Vagina (tissue), 2 donors: ENCODE measurements at regions not wholly inside any gene's neighbourhood (a gene's known extent, or its start where the extent isn't known, plus 50 kb on each side); places are given as distances from the start of the nearest gene placed in this dataset.
"Not testable (repeated sequence)": the region's sequence is repeated elsewhere in the genome, so short reads cannot be mapped to it uniquely, and the experiment has no call there.

ENCODE experiments used
- DNase-seq, 2 donors: peaks; one replicate each; pipeline ENCODE4 v3.0.0-alpha.2; 2017; ENCODE audit errors: extremely low spot score in 2 of 2
- H3K27ac ChIP-seq: fragments of 200-600 bp; sonication (generic); one replicate; pipeline ENCODE4 v1.5.1; 2019
- H3K27me3 ChIP-seq: fragments of 200-600 bp; sonication (generic); one replicate; pipeline ENCODE4 v1.5.1; 2019
- H3K36me3 ChIP-seq, 2 donors: fragments of 200-600 bp; sonication (generic); one replicate each; pipeline ENCODE4 v1.5.1; 2017 to 2019
- H3K4me1 ChIP-seq: fragments of 200-600 bp; sonication (generic); one replicate; pipeline ENCODE4 v1.5.1; 2019
- H3K4me3 ChIP-seq, 2 donors: fragments of 200-600 bp; sonication (generic); 1 replicate in 1 of 2; 2 replicates in 1 of 2; pipeline ENCODE4 v1.5.1; 2016 to 2019
- H3K9me3 ChIP-seq: fragments of 200-600 bp; sonication (generic); one replicate; pipeline ENCODE4 v1.5.1; 2019
- POLR2A ChIP-seq, 2 donors: fragments of 450-650 bp; IDR thresholded peaks; one replicate each; pipeline ENCODE4 v1.6.1; 2017; ENCODE audit warnings: antibody characterized with exemption in 2 of 2, mild to moderate bottlenecking in 2 of 2, moderate library complexity in 2 of 2
- POLR2AphosphoS5 ChIP-seq, 2 donors: sonication (generic); formaldehyde crosslinking; IDR thresholded peaks; one replicate each; pipeline ENCODE4 v1.9.0; 2017; ENCODE audit warnings: antibody characterized with exemption in 2 of 2, mild to moderate bottlenecking in 2 of 2, low read depth in 1 of 2; ENCODE audit not compliant: insufficient read depth in 1 of 2
- intact Hi-C: fragments of 100-400 bp; cut with DNase I; formaldehyde crosslinking; loops from one replicate; pipeline ENCODE4 v1.15.1; 2023
- TF ChIP-seq, protein P1 (sequence below), 3 experiments: fragments of 450-650 bp in 2 of 3; fragments of 200-600 bp in 1 of 3; sonication (generic) in 1 of 3; IDR thresholded peaks; one replicate each; pipeline ENCODE4 v1.5.1; 2017 to 2019; ENCODE audit warnings: antibody characterized with exemption in 3 of 3, mild to moderate bottlenecking in 2 of 3, moderate library complexity in 2 of 3

DNA sequence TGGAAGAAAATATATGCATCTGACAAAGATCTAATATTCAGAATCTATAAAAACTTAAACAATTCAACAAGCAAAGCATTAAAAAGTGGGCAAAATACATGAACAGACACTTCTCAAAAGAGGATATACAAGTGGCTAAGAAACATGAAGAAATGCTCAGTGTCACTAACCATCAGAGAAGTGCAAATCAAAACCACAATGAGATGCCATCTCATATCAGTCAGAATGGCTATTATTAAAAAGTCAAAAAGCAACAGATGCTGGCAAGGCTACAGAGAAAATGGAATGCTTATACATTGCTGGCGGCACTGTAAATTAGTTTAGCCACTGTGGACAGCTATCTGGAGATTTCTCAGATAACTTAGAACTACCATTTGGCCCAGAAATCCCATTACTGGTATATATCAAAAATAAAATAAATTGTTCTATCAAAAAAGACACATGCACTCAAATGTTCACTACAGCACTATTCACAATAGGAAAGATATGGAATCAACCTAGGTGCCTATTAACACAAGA lies 179.5 kb downstream of the PCTP start:
- intact Hi-C loops: no loop called here

DNA sequence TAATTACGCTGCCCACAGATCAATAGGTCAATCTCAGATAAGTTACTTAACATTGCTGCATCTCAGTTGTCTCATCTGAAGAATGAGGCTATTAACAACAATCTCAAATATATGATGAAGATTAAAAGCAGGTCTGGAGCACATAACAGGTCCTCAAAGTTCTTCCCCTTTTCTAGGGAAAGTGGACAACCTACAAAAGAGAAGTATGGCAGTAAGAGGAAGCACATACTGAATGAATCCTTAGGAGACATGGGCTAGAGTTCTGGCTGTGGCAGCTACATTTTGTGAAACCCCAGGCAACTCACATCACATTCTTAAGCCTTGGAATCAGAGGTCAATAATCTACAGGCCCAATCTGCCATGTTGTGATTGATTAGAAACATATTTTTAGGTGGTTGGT lies 180.6 kb downstream of the PCTP start:
- intact Hi-C loops: no loop called here
- no peak for DNase-seq
- TF ChIP-seq, protein P1, sequence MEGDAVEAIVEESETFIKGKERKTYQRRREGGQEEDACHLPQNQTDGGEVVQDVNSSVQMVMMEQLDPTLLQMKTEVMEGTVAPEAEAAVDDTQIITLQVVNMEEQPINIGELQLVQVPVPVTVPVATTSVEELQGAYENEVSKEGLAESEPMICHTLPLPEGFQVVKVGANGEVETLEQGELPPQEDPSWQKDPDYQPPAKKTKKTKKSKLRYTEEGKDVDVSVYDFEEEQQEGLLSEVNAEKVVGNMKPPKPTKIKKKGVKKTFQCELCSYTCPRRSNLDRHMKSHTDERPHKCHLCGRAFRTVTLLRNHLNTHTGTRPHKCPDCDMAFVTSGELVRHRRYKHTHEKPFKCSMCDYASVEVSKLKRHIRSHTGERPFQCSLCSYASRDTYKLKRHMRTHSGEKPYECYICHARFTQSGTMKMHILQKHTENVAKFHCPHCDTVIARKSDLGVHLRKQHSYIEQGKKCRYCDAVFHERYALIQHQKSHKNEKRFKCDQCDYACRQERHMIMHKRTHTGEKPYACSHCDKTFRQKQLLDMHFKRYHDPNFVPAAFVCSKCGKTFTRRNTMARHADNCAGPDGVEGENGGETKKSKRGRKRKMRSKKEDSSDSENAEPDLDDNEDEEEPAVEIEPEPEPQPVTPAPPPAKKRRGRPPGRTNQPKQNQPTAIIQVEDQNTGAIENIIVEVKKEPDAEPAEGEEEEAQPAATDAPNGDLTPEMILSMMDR (IDR thresholded peaks at IDR 0.05): no peak
- TF ChIP-seq POLR2AphosphoS5 (IDR thresholded peaks at IDR 0.05; ENCODE audit: insufficient read depth in 1 of 2, low read depth in 1 of 2) (no peak), POLR2A (IDR thresholded peaks at IDR 0.05) (no peak)

More for the DNA sequence above, 179.5 kb downstream of the PCTP start:
- Histone ChIP-seq H3K27ac (no peak overlapping the region), H3K27me3 (no peaks in the 10 kb centered on the region), H3K9me3 (no peaks in the 10 kb centered on the region), H3K36me3 (no peaks in the 10 kb centered on the region), H3K4me3 (no peak overlapping the region), H3K4me1 (no peaks in the 10 kb centered on the region)
- no peak for DNase-seq
- TF ChIP-seq, protein P1 (IDR thresholded peaks at IDR 0.05): no peak
- no peak for TF ChIP-seq POLR2A (IDR thresholded peaks at IDR 0.05)
- TF ChIP-seq POLR2AphosphoS5 (IDR thresholded peaks at IDR 0.05; ENCODE audit: insufficient read depth in 1 of 2, low read depth in 1 of 2): no peak

DNA sequence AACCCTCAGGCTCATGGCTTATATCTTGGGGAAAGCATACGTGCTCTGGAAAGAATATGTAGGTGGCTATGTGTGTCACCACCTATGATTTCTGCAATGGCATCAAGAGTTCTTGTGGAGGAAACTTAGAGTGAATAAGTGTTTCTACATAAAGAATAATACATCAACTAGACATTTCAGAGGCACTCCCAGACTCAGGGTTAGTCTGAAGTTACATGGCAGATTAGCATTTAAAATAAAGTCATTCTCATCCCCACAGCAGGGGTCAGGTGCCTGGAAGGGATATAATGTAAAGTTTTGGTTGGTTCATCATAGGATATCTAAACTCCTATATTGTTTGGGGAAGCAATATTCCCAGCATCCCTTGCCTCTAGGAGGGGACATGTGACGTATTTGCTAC lies 182.1 kb downstream of the PCTP start:
- Histone ChIP-seq H3K9me3 (no peaks in the 10 kb centered on the region), H3K27ac (no peak overlapping the region), H3K36me3 (no peaks in the 10 kb centered on the region), H3K4me1 (no peaks in the 10 kb centered on the region), H3K27me3 (no peaks in the 10 kb centered on the region), H3K4me3 (no peak overlapping the region)
- TF ChIP-seq, protein P1 (IDR thresholded peaks at IDR 0.05): no peak
- TF ChIP-seq POLR2AphosphoS5 (IDR thresholded peaks at IDR 0.05; ENCODE audit: insufficient read depth in 1 of 2, low read depth in 1 of 2) (no peak), POLR2A (IDR thresholded peaks at IDR 0.05) (no peak)
- intact Hi-C loops: no loop called here
- no peak for DNase-seq

More for the DNA sequence above, 180.6 kb downstream of the PCTP start:
- H3K27me3 ChIP-seq: no peaks in the 10 kb centered on the region
- H3K36me3 ChIP-seq: no peaks in the 10 kb centered on the region
- H3K4me1 ChIP-seq: no peaks in the 10 kb centered on the region
- no peak overlapping the region for H3K4me3 ChIP-seq
- no peaks in the 10 kb centered on the region for H3K9me3 ChIP-seq
- H3K27ac ChIP-seq: no peak overlapping the region

DNA sequence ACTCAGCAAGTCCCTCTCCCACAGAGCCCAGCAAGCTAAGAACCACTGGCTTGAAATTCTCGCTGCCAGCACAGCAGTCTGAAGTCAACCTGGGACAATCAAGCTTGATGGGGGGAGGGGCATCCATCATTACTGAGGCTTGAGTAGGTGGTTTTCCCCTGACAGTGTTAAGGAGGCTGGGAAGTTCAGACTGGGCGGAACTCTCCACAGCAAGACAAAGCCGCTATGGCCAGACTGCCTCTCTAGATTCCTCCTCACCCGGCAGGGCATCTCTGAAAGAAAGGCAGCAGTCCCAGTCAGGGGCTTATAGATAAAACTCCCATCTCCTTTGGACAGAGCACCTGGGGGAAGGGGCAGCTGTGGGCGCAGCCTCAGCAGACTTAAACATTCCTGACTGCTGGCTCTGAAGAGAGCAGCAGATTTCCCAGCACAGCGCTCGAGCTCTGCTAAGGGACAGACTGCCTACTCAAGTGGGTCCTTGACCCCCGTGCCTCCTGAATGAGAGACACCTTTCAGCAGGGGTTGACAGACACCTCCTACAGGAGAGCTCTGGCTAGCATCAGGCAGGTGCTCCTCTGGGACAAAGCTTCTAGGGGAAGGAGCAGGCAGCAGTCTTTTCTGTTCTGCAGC lies 188.4 kb downstream of the PCTP start:
- H3K27me3 ChIP-seq, H3K4me1 ChIP-seq, H3K36me3 ChIP-seq, H3K27ac ChIP-seq, H3K9me3 ChIP-seq, H3K4me3 ChIP-seq, intact Hi-C loops, DNase-seq: not testable (repeated sequence)

DNA sequence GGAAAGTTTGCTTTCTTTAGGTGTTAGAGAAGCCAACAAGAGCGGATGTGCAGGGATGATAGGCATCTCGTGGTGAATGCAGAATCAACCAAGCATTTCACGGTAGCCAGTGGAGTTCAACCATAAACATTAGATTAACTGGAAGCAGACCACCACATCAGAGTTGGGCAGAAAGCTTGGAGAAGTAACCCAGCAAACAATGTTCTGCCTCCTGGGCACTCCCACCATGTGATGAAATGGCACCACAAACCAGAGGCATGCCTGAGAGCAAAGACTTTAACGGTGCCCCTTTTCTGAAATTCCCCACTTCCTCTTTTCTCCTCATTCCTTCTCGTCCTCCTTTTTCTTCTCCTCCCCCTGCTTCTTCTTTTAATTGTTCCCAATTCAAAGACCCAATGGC lies 193.5 kb upstream of the ANKFN1 start:
- no peaks in the 10 kb centered on the region for H3K9me3 ChIP-seq
- H3K27ac ChIP-seq: no peak overlapping the region
- H3K4me1 ChIP-seq: no peaks in the 10 kb centered on the region
- H3K36me3 ChIP-seq: no peaks in the 10 kb centered on the region
- TF ChIP-seq POLR2AphosphoS5 (IDR thresholded peaks at IDR 0.05; ENCODE audit: insufficient read depth in 1 of 2, low read depth in 1 of 2) (no peak), POLR2A (IDR thresholded peaks at IDR 0.05) (no peak)
- TF ChIP-seq, protein P1 (IDR thresholded peaks at IDR 0.05): no peak
- H3K27me3 ChIP-seq: no peaks in the 10 kb centered on the region
- H3K4me3 ChIP-seq: no peak overlapping the region
- intact Hi-C loops: no loop called here
- DNase-seq: no peak
